Neural crest cell (in vitro differentiated cells): ENCODE measurements at regions not wholly inside any gene's neighbourhood (a gene's known extent, or its start where the extent isn't known, plus 50 kb on each side); places are given as distances from the start of the nearest gene placed in this dataset.
A peak's percentile ranks its signal among the peaks of the same experiment; 100 is the strongest.

Source experiments
- DNase-seq: peaks from one replicate; pipeline ENCODE4 v3.0.0; 2021; ENCODE audit warnings: low read depth, mixed read lengths, low spot score
- H3K27ac Mint-ChIP-seq: one replicate; pipeline ENCODE4 v1.8.0; 2021; ENCODE audit warnings: mild to moderate bottlenecking, mixed read lengths; ENCODE audit not compliant: unreplicated experiment
- H3K27me3 Mint-ChIP-seq: 2 replicates; pipeline ENCODE4 v1.8.0; 2021; ENCODE audit warnings: low read depth, mild to moderate bottlenecking, mixed read lengths
- H3K36me3 Mint-ChIP-seq: 2 replicates; pipeline ENCODE4 v1.8.0; 2021; ENCODE audit warnings: low read depth, mild to moderate bottlenecking, mixed read lengths
- H3K4me1 Mint-ChIP-seq: 2 replicates; pipeline ENCODE4 v1.8.0; 2021; ENCODE audit warnings: mixed read lengths
- H3K4me3 Mint-ChIP-seq: one replicate; pipeline ENCODE4 v1.8.0; 2021; ENCODE audit warnings: mild to moderate bottlenecking, mixed read lengths
- H3K9me3 Mint-ChIP-seq: 2 replicates; pipeline ENCODE4 v1.8.0; 2021; ENCODE audit warnings: mixed read lengths
- CTCF ChIP-seq: fragments of 200-600 bp; sonication (generic); conservative IDR thresholded peaks from 2 replicates; pipeline ENCODE4 v1.5.0; 2021; ENCODE audit warnings: antibody characterized with exemption, mild to moderate bottlenecking

GRCh38 chr15:70499791-70500190 is 263.6 kb downstream of the UACA start:
- no peak overlapping the region for H3K4me3 Mint-ChIP-seq
- peaks cover 43% of the 10 kb centered on the region for H3K4me1 Mint-ChIP-seq
- DNase-seq = no peak
- H3K27ac Mint-ChIP-seq = peak overlapping the region; percentile 47
- H3K27me3 Mint-ChIP-seq = no peaks in the 10 kb centered on the region
- TF ChIP-seq CTCF = no peak
- no peaks in the 10 kb centered on the region for H3K9me3 Mint-ChIP-seq
- H3K36me3 Mint-ChIP-seq = no peaks in the 10 kb centered on the region

- Mint-ChIP-seq H3K4me1 (peaks cover 27% of the 10 kb centered on the region), H3K27me3 (no peaks in the 10 kb centered on the region), H3K9me3 (no peaks in the 10 kb centered on the region), H3K36me3 (no peaks in the 10 kb centered on the region), H3K4me3 (no peak overlapping the region), H3K27ac (no peak overlapping the region)
- DNase-seq = no peak
- no peak for TF ChIP-seq CTCF
These were observed 265.2 kb downstream of the UACA start for GRCh38 chr15:70498096-70498626.

- peaks cover 23% of the 10 kb centered on the region for H3K4me1 Mint-ChIP-seq
- no peak for TF ChIP-seq CTCF
- no peaks in the 10 kb centered on the region for H3K27me3 Mint-ChIP-seq
- DNase-seq = no peak
- H3K27ac Mint-ChIP-seq = no peak overlapping the region
- no peak overlapping the region for H3K4me3 Mint-ChIP-seq
- H3K9me3 Mint-ChIP-seq = no peaks in the 10 kb centered on the region
- no peaks in the 10 kb centered on the region for H3K36me3 Mint-ChIP-seq
These were observed 265.7 kb downstream of the UACA start for GRCh38 chr15:70497661-70498060.

GRCh38 chr15:70495991-70496599 is 267.3 kb downstream of the UACA start:
- Mint-ChIP-seq H3K27ac (no peak overlapping the region), H3K27me3 (no peaks in the 10 kb centered on the region), H3K4me1 (peaks cover 24% of the 10 kb centered on the region), H3K4me3 (no peak overlapping the region), H3K36me3 (no peaks in the 10 kb centered on the region), H3K9me3 (no peaks in the 10 kb centered on the region)
- no peak for DNase-seq
- TF ChIP-seq CTCF = no peak

- no peaks in the 10 kb centered on the region for H3K36me3 Mint-ChIP-seq
- no peak for TF ChIP-seq CTCF
- peak overlapping the region; percentile 23 for H3K27ac Mint-ChIP-seq
- no peaks in the 10 kb centered on the region for H3K9me3 Mint-ChIP-seq
- H3K4me3 Mint-ChIP-seq = no peak overlapping the region
- no peaks in the 10 kb centered on the region for H3K27me3 Mint-ChIP-seq
- peaks cover 24% of the 10 kb centered on the region for H3K4me1 Mint-ChIP-seq
- no peak for DNase-seq
These were observed 268.3 kb downstream of the UACA start for GRCh38 chr15:70494852-70495571.
